Right lung (tissue), 2 donors: ENCODE measurements at regions not wholly inside any gene's neighbourhood (a gene's known extent, or its start where the extent isn't known, plus 50 kb on each side); places are given as distances from the start of the nearest gene placed in this dataset.
"Not testable (repeated sequence)": the region's sequence is repeated elsewhere in the genome, so short reads cannot be mapped to it uniquely, and the experiment has no call there.

ENCODE experiments used
- DNase-seq, 2 donors: peaks; one replicate each; pipeline ENCODE4 v3.0.0-alpha.2; 2013

DNA sequence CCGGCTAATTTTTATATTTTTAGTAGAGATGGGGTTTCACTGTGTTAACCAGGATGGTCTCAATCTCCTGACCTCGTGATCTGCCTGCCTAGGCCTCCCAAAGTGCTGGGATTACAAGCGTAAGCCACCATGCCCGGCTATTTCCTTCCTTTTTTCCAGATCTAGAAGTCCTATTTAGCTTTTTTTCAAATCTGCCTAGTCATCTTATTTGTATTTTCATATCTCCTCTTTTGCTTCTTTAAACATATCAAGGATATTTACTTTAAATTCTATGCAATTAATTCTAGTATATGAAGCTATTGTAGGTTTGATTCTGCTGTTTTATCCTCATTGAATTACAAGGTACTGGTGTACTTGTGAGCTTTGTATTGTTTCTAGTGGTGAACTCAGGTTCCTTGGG is 119.1 kb downstream of the MACIR start:
- not testable (repeated sequence) for DNase-seq

- no peak for DNase-seq
Observed at GRCh38 chr5:103375863-103376591, 117.5 kb downstream of the MACIR start.

GRCh38 chr5:103375350-103375749 is 116.8 kb downstream of the MACIR start:
- DNase-seq = no peak

DNA sequence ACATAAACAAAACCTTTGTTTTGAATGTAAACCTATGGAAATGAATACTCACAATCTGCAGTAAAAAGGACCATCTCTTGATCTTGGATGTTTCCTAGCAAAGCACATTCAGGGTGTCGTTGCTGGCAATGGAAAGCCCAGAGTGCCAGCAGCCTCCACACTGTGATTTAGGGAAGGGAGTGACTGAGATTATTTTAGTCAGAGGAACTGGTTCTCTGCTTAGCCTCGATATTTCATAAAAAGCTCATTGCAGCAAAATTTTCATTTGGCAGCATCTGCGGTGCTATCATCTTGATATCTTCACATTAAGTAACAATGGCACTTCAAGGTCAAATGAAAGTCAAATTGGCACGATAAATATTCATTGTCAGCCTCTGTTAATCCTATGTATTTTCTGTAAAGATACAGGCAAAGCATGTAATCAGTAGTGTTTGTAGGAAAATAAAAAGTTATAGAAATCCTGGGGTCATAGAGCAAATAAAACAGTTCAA is 116.0 kb downstream of the MACIR start:
- DNase-seq = no peak

DNA sequence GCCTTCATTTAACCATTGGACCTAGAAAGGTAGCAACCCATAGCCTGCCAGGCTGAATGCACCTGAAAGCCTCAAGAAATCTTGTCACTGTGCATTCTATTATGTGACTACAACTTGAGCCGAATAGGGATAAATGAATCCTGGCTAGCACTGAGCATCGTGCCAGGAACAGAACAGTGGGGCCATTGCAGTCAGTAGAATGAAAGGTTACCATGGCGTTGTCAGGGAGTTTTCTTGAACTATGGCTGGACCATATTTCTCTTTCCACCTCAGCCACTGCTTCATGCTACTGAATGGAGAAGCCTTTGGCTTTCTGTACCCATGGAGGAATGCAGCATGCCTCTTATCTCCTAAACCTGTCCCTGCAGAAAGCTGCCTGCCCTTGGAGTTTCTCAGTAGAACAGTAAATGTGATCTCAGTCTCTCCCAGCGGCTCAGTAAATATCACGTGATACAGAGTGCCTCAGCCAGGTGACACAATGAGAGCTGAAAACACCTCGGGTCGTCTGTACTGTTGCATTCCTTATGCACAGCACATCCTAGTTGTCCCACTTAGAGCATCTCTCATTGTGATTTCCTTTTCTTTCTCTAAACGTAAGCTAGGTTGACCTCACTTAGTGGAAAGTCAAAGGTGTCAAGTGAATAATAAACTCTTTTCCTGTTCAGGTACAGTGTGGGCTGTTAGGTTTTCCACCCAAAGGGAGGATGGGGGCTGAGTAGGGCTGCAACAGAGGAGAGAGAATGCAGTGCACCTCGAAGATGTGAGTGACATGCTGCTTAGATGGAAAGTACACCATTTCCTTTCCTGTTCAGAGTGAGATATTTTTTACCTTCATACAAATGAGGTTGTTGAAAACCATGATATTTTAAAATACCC is 115.3 kb downstream of the MACIR start:
- no peak for DNase-seq

DNA sequence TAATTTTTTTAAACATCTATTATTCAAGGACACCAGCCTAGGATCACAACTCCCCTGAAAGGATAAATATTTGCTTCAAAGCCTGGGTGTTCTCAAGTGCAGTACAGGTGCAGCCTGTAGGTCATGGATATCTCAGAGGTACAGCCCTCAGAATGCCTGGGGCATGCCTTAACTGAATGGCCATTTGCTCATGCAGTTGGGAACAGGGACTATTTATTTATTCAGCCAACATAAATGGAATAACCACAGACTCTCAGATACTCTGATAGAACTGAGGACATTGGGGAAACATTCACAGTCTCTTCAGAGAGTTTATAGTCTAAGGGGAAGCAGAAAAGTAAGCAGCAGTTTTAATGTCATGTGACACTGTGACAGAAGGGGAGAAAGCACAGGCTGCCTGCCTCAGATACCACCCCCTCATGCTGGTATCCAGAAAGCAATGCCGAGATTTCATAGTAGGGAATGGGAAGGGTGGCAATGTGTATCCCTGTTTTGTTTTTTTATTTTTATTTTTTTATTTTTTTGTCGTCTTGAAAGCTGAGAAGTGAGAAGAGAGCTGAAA is 112.6 kb downstream of the MACIR start:
- DNase-seq = no peak

- DNase-seq = no peak
Observed at GRCh38 chr5:103369125-103370120, 110.9 kb downstream of the MACIR start.

GRCh38 chr5:103367702-103368101 is 109.1 kb downstream of the MACIR start:
- DNase-seq = no peak

GRCh38 chr5:103366918-103367549 is 108.5 kb downstream of the MACIR start:
- DNase-seq = no peak

DNA sequence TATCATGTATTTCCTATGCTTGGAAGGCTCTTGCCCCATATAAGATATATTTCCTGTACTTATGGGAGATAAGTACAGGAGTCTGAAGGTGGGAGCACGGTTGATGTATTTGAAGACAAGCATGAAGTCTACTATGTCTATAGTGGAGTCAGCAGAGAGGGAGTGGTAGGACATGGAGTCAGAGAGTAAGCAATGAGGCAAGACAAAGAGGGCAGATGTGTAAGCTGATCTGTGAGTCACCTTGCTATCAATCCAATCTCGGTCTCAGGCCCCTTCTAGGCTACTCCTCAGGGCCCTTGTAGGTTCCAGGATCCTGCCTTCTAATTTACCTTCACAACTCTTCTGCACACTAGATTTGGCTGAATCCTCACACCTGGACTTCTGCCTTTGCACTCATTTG is 105.5 kb downstream of the MACIR start:
- DNase-seq = no peak

GRCh38 chr5:103362211-103362610 is 103.6 kb downstream of the MACIR start:
- no peak for DNase-seq

DNA sequence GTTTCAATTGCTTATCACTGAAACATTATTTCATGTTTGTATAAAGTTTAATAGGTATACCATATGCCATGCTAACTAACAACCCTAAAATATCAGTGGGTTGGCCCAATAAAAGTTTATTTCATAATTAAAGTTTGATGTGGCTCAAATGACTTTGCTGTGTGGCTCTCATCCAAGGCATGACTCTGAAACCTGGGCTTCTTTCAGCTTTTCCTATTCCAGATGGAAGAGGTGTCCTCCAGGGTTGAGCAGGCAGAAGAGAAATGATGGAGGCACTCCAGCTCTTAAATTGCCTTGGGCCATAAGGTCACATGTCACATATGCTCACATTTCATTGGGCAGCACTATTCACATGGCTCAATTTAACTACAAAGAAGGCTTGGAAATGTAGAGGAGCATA is 101.9 kb downstream of the MACIR start:
- DNase-seq = no peak

- DNase-seq = no peak
Observed at GRCh38 chr5:103358305-103358995, 99.9 kb downstream of the MACIR start.

DNA sequence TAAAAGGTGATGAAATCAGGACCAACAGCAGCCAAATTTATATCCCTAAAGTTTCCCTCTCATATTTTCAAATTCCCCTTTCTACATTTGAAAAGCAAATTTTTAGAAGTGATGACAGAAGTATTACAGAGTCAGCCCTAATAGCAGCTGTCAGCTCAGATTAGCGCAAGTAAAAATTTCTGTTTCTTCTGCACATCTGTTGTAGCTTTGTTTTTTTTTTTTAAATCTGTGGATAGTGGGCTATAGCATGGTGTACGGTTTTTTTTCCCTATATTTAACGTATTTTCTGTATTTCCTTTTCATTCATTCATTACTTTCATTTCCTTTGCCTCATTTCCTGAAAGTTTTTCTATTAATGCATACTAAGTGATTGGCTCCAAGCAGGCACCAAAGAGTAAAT is 99.1 kb downstream of the MACIR start:
- DNase-seq = no peak

GRCh38 chr5:103356350-103357091 is 98.0 kb downstream of the MACIR start:
- no peak for DNase-seq

- DNase-seq = no peak
Observed at GRCh38 chr5:103355579-103355978, 97.0 kb downstream of the MACIR start.

DNA sequence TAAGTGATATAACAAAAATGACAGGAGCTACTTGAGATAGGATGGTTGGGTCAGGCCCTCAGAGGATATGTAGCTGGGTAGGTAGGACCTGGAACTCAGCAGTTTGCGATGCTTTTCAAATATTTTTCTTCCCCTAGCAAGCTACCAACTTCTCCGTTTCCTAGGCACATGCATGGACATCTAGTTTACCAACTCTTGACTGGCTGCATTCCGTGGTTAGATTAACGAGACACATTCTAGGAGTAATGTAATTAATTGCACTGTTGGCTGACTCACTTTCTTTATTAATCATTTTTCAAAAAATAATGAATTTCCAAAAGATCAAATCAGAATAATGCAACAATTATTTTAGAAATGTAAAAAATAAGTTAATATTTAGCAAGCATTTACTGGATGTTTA is 95.9 kb downstream of the MACIR start:
- DNase-seq = no peak

DNA sequence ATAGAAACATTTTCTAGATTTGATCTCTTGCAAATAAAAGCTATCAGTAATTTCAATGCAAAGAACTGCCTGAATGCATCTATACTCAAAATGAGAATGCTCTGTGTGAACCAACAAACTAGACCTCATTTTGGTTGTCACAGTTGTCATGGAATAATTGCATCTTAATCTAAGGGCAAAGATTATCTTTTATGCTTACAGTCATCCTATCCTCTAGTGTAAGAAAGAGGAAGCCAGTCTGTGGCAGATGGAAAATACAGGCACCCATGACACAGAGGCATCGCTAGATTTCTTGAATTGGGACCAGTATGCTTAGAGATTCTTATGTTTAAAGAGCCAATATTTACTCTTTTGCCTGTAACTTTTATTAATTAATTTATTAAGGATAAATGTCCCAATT is 95.0 kb downstream of the MACIR start:
- no peak for DNase-seq

- DNase-seq = no peak
Observed at GRCh38 chr5:103347716-103348423, 89.3 kb downstream of the MACIR start.
